Mesodermal cell (in vitro differentiated cells): ENCODE measurements at regions not wholly inside any gene's neighbourhood (a gene's known extent, or its start where the extent isn't known, plus 50 kb on each side); places are given as distances from the start of the nearest gene placed in this dataset.

ENCODE experiments used
- H3K27ac ChIP-seq: 2 replicates; pipeline ENCODE4 v1.7.0; 2013; ENCODE audit warnings: mild to moderate bottlenecking, low read depth, low read length, moderate library complexity; ENCODE audit not compliant: severe bottlenecking
- H3K36me3 ChIP-seq: 2 replicates; pipeline ENCODE4 v1.7.1; 2013; ENCODE audit warnings: mild to moderate bottlenecking, low read length, moderate library complexity; ENCODE audit not compliant: control insufficient read depth, insufficient read depth
- H3K4me1 ChIP-seq: one replicate; pipeline ENCODE4 v1.7.1; 2013; ENCODE audit warnings: mild to moderate bottlenecking, low read length; ENCODE audit not compliant: insufficient read depth, control insufficient read depth, poor library complexity, severe bottlenecking
- H3K4me3 ChIP-seq: 2 replicates; pipeline ENCODE4 v1.7.0; 2013; ENCODE audit warnings: low read length, control low read depth, mild to moderate bottlenecking; ENCODE audit not compliant: insufficient read depth, poor library complexity, severe bottlenecking; ENCODE audit errors: extremely low read depth
- H3K9me3 ChIP-seq: 2 replicates; pipeline ENCODE4 v1.7.1; 2013; ENCODE audit warnings: mild to moderate bottlenecking, low read length, moderate library complexity; ENCODE audit not compliant: control insufficient read depth
- WGBS, 2 experiments: methylation state at CpG; one replicate each; pipeline ENCODE4 v1.1.5; 2013; ENCODE audit warnings: missing lambda C conversion rate in 2 of 2; ENCODE audit not compliant: insufficient coverage in 2 of 2; 5-methylcytosine and 5-hydroxymethylcytosine counted together

DNA sequence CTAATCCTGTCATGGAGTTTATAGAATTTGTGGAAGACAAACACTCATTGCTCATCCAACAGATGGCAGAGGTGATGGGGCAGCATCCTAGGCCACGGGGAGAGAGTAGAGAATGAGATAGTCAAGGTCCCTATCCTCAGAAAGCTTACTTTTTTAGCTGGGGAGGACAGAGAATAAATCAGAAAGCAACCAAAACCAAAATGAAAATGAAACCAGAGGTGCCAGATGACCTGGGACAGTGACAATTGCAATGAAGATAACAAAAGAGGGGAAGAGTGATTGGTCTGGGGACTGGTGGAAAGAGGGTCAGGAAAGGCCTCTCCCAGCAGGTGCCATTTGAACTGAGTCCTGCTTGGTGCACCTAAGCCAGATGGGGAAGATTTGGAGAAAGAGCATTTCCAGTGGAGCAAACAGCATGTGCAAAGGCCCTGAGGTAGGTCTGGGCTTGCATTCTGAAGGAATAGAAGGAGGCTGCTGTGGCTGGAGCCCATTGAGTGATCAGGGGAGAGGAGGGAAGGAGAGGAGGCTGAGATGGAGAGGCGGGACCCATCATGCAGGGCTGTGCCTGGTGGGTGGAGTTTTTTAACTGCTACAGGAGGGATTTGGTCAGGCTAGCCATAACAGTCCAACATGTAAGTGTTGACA lies 164.1 kb downstream of the RPS24 start:
- no peak overlapping the region for H3K4me3 ChIP-seq
- H3K4me1 ChIP-seq: peaks cover 21% of the 10 kb centered on the region
- H3K27ac ChIP-seq: no peak overlapping the region
- no peaks in the 10 kb centered on the region for H3K36me3 ChIP-seq
- no peaks in the 10 kb centered on the region for H3K9me3 ChIP-seq
- WGBS, 2 experiments: 80 to 90% methylated on average over 1 to 2 of the region's 2 CpGs

DNA sequence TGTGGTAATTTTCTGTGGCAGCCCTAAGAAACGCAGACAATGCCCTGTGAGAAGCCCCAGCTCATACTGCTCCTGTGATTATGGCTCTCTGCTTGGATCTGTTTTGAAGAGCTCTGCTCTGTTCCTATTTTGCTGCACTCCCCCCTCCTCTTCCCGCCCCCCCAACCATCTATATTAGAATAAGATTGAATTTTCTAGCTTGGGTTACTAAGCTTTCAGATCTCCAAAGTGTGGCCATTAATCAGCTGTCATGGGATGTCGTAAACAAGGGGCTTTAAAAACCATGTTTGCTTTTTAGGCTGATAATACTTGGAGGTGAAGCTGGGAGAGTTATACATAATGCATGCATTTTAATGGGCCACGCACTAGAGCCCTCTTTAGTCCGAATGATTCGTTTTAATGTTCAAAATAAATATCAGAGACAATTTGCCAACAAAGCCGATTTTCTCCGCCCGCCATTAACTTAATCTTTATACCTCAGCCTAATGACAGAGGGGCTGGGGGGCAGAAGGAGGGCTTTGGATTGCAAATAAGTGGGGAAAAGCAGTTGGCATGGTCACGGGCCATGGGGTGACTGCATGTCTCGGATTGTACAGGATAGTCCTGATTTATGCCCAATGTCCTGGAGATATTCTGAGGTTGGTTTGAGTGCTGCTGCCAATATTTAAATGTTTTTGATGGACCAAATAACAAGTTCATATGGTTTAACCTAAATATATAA lies 165.5 kb downstream of the RPS24 start:
- peak overlapping the region; percentile 3 for H3K27ac ChIP-seq
- no peaks in the 10 kb centered on the region for H3K9me3 ChIP-seq
- WGBS, 2 experiments: 83 to 92% methylated on average over 4 to 10 of the region's 11 CpGs
- no peak overlapping the region for H3K4me3 ChIP-seq
- H3K36me3 ChIP-seq: no peaks in the 10 kb centered on the region
- H3K4me1 ChIP-seq: peaks cover 21% of the 10 kb centered on the region

DNA sequence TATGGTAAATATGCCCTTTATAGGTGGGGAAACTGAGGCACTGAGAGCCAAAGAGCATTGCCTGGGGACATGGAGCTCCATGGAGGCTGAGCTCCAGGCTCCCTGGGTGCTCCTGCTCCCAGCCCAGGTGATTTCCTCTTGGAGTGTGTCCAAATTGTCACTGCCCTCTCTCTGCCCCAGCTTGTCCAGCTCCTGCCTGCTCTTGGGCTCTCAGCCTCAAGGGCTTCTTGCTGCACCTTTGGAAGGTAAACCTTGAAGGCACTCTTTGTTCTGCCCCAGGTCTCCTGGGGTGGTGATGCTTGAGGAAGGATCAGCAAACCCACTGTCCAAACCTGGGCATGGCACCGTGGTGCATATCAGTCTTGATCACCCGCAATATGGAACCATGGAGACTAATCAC lies 166.1 kb downstream of the RPS24 start:
- H3K4me1 ChIP-seq: peaks cover 20% of the 10 kb centered on the region
- H3K4me3 ChIP-seq: no peak overlapping the region
- no peaks in the 10 kb centered on the region for H3K9me3 ChIP-seq
- H3K27ac ChIP-seq: no peak overlapping the region
- no peaks in the 10 kb centered on the region for H3K36me3 ChIP-seq
- WGBS, 2 experiments: 80% methylated on average over 1 of the region's 2 CpGs; no CpG with 5 or more reads in 1 of the 2 experiments

DNA sequence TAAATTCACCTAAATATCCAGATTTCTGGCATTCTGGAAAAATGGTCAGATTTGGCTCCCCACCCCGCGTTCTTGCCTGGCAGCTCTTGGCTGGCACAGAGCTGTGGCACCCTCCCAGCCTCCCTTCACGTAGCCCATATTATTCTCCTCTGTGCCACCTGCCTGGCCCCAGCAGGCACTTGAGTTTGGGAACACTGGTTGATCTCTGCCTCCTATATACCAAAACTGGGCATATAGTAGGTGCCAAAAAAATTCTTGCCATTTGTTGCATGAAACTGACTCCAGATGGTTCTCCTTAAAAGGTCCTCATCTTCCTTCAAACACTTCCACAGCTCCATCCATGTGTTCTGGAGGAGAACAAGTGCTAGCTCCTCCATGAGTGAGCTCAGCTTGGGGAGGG lies 167.0 kb downstream of the RPS24 start:
- WGBS, 2 experiments: 90 to 100% methylated on average over 2 to 3 of the region's 3 CpGs
- Histone ChIP-seq H3K4me1 (peaks cover 16% of the 10 kb centered on the region), H3K4me3 (no peak overlapping the region), H3K36me3 (no peaks in the 10 kb centered on the region), H3K9me3 (no peaks in the 10 kb centered on the region), H3K27ac (no peak overlapping the region)

DNA sequence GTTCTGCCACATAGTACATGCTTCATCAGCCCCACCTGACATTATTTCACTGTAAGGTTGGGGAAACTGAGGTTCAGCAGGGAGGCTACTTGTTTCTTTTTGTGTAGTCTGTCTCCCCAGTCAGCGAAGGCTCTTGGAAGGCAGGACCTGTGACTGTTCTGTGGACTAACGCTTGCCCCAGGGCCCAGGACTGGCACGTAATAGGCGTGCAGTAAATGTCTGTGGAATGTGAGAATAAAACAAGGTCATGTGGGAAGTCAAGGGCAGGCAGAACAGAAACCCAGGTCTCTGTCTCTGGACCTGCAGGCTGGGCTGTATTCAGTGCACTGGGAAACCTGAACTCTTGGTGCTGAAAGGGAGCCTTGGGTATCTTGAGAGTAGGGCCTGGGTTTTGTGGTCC lies 168.7 kb downstream of the RPS24 start:
- Histone ChIP-seq H3K4me1 (peaks cover under 1% of the 10 kb centered on the region), H3K4me3 (no peak overlapping the region)
- WGBS, 2 experiments: 90 to 98% methylated on average over 4 of the region's 4 CpGs

DNA sequence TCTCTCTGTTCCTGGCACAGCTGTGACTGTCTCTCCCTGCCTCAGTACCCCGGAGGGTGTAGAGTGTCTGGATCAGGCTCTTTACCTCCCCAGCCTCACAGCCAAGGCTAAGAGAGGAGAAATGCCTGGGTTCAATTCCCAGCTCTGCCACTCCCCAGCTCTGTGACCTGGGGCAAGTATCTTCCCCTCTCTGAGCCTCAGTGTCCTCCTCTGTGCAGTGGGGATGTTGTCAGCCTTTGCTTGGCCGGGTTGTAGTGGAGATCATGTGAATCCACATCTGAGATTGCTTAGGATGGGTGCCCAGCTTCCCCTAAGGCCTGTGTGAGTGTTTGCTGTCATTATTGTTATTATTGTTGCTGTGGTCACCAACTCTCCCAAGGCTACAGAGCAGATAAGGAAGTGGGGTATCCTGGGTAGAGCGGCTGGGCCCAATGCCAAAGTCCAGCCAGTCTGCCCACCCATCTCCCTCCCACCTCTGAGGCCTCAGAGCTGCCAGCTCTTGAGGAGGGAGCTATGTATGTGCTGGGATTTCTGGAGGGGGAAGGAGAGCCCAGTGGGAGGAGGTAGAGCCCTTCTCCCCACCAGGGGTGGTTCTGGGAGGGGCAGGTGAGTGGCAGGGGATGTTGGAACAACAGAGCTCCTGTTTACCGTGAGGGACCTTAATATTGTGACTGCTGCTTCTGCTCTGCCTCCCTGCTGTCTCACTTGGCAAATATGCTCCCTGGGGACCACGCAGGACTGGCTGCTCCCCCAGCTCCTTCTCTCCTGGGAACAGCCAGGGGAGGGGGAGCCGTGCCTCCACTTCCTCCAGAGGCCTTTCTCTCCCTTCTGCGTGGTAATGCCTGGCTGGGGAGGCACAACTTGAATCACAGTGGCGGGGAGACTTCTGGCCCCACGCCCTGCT lies 170.5 kb downstream of the RPS24 start:
- WGBS, 2 experiments: 77 to 87% methylated on average over 3 of the region's 9 CpGs

More for the DNA sequence above, 168.7 kb downstream of the RPS24 start:
- Histone ChIP-seq H3K27ac (no peak overlapping the region), H3K36me3 (no peaks in the 10 kb centered on the region), H3K9me3 (no peaks in the 10 kb centered on the region)

DNA sequence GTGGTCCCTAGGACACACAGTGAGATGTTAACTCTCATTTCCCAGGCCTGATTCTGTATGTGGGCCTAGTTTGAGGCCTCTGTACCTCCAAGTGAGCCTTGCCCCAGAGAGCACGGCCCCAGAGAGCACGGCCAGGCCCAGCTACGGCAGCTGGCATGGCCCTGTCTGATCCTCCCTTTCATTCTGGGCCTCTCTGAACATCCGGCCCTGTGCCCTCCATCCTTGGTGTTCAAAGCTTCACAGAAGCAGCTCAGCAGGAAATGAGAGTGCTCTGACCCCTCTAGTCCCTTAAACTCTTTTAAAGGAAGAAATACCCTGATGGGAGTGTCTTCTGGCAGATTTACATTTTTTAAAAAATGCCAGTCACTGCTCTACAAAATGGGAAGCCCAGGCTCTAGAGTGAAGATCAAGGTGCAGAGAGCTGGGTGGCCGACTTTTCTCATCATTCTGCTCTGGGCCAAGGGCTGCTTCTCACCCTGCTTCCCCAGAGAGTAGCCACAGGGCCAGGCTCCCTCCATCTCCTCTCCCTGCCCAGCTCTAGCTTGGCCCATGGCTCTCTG lies 171.9 kb downstream of the RPS24 start:
- H3K4me1 ChIP-seq: peaks cover 3% of the 10 kb centered on the region
- no peaks in the 10 kb centered on the region for H3K36me3 ChIP-seq
- WGBS, 2 experiments: 83 to 93% methylated on average over 4 to 5 of the region's 5 CpGs
- no peak overlapping the region for H3K27ac ChIP-seq
- H3K4me3 ChIP-seq: no peak overlapping the region
- H3K9me3 ChIP-seq: no peaks in the 10 kb centered on the region

More for the DNA sequence above, 170.5 kb downstream of the RPS24 start:
- no peaks in the 10 kb centered on the region for H3K9me3 ChIP-seq
- H3K4me3 ChIP-seq: no peak overlapping the region
- peaks cover 3% of the 10 kb centered on the region for H3K4me1 ChIP-seq
- H3K36me3 ChIP-seq: no peaks in the 10 kb centered on the region
- H3K27ac ChIP-seq: no peak overlapping the region

DNA sequence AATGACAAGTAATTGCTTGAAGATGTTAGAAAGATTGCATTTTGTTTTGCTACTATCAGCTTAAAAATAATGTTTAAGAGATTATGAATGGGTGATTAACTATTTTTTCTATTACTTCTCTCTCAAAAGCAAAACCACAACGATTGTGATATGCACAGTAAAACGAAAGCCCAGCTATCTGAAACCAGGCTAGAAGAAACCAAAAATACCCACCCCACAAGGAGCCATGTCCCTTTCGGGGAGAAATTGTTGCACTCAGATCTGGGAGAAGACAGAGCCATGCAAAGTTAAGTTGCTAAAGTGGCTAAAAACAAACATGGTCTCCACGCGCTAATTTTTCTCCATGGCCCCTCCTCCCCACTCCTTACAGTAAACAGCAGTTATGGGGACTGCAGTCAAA lies 173.6 kb downstream of the RPS24 start:
- peaks cover 8% of the 10 kb centered on the region for H3K4me1 ChIP-seq
- no peaks in the 10 kb centered on the region for H3K36me3 ChIP-seq
- no peak overlapping the region for H3K27ac ChIP-seq
- no peak overlapping the region for H3K4me3 ChIP-seq
- 83% methylated on average over 1 to 3 of the region's 5 CpGs for WGBS, 2 experiments
- H3K9me3 ChIP-seq: no peaks in the 10 kb centered on the region

DNA sequence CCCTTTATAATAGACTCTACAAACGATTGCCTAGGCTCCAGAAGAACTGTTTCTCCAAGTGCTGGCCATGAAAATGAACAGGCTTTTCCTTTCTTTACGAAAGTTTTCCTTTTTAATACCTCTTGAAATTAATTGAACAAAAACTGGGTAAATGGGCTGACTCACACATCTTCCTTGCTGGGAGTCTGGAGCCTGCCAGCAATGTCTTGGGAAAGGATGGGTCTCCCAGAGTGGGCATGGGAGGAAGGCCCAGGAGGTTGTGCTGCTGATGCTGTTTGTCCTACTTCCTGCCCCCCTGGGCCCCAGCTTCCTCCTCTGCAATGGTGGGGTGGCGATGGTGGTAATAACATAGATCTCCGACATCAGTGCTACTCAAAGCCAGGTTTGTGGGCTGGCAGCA lies 174.1 kb downstream of the RPS24 start:
- Histone ChIP-seq H3K4me3 (no peak overlapping the region), H3K4me1 (peaks cover 13% of the 10 kb centered on the region), H3K9me3 (no peaks in the 10 kb centered on the region), H3K36me3 (no peaks in the 10 kb centered on the region), H3K27ac (no peak overlapping the region)
- WGBS, 2 experiments: 86% methylated on average over 3 of the region's 4 CpGs; no CpG with 5 or more reads in 1 of the 2 experiments

DNA sequence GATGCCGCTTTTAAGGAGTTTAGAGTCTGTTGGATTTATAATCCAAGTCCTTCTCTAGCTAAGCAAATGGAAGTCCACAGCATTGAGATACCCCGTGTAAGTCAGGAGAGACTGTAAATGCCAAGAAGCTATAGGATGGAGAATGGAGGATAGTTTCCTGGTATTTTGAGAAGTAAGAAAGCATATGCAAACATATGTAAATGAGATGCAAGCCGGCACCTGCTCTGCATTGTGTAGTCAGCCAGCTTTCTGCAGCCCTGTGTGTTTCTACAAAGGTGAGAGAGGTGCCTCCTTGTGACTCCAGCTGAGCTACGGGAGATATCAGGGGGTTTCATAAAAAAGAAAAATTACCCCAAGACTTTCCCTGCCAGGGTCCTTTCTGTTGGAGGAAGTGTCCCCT lies 176.3 kb downstream of the RPS24 start:
- Histone ChIP-seq H3K9me3 (no peaks in the 10 kb centered on the region), H3K4me3 (no peak overlapping the region), H3K4me1 (peaks cover 13% of the 10 kb centered on the region), H3K36me3 (no peaks in the 10 kb centered on the region), H3K27ac (no peak overlapping the region)
- WGBS, 2 experiments: 74 to 87% methylated on average over 3 of the region's 4 CpGs
